NCI-H446 treated with DMSO at 0.1 percent for 48 hours (cell line): ENCODE measurements at regions not wholly inside any gene's neighbourhood (a gene's known extent, or its start where the extent isn't known, plus 50 kb on each side); places are given as distances from the start of the nearest gene placed in this dataset.
"Not testable (repeated sequence)": the region's sequence is repeated elsewhere in the genome, so short reads cannot be mapped to it uniquely, and the experiment has no call there.

ENCODE experiments used
- DNase-seq: peaks from one replicate; lab custom pipeline; 2025; lab: John Stamatoyannopoulos, UW

DNA sequence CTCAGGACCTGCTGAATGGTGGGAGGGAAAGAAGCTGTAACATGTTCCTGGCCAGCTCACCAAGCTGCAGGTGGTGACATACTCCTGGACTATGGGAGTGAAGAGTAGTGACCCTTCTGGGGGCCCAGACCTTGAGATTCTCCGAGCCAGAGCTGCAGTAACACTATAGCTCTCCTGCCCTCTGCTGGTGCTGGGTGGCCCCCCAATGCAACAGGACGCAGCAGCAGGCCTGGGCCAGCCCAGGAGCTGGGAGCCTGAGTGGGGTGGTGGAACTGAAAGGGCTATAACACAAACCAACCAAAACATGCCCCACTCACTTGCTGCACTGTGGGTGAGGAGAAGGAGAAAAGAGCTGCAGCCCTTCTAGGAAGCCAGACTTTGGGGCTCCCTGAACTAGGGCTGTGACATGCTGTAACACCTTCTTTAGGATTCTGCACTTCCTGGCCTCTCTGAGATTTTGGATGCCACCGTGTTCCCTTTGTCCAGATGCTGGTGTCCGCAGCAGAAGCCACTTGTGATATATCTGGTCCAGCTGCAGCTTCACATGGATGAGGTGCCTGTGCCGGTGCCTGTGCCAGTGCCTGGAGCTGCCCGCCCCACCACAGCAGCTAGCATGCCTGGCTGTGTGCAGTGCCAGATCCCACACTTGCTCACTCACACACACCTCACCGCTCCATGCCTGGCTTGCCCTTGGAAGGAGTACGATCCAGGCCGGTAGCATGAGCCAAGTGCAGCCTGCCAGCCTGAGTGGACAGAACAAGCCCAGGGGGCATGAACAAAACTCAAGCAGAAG, 636.8 kb upstream of the KCNMB2 start:
- no peak for DNase-seq

DNA sequence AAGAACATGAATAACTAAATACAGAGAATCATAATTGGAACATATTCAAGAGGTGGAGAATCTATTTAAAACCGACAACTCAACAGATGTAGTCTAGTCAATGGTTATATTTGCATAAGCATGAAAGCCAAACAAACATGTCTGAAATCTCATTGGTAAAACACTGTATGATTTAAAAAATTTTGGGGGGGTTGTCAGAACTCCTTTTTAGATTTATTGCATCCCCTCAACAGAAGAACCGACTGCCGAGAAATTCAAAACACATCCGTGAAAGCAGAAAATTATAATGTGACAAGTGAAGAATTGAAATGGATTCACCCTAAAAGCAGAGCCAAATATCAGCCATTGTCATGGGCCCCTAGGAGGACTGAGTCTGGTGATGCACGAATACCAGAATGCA, 633.4 kb upstream of the KCNMB2 start:
- no peak for DNase-seq

DNA sequence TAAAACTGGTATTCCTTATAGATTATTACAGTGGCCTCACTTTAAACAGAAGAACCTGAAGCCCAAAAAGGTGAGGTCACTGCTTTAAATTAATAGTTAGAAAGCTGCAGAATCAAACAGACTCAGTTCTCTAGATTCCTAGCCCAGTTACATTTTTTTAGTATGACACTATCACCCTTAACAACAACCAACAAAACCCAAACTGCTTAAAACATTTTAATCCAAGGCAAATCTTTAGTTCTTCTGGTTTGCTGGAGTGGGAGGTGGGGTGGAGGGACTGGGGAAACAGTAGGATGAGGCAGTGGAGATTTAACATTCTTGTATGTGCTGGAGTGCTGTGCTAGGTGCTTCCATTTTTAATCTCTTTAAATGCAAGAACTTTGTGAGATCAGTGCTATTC, 631.6 kb upstream of the KCNMB2 start:
- no peak for DNase-seq

DNA sequence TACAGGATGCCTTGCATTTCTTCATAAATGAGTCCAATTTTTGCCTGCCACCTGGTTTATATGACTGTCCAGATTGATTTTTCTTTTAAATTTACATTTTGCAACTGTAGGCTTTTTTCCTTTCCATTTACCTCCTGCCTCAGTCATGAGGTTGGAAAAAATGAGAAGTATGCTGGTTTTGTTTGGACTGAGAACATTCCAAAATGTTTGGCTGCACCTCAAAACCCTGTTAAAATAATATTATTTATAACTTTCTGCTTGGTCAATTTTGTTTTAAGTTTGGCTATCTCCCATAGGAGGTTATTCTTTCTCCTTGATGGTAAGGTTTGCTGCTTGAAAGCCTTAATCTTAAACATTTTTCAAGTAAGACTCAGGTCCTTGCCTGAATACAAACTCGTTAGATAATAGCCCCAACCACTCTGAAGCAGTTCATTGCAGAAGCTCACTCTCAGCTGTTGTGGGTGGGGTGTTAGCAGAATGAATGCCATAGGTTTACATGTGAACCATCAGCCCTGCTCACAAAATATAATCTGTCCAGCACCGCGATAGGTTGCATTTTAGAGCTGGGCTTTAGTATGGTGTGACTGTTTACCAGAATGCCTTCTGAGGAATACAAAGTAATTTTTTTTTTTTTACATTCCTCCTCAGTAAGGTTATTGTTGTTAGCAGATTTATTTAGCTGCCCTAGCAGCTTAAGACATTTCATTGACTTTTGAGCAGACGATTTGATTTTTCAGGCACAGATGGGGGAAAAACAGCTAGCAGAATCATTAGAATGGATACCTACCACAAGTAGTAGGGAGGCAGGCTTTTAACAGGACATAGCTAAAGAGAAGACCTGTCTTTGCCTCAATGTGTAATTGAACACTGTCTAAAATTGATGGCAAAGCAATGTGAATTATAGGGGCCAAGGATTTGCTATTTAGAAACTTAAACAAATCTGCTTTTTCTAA, 630.8 kb upstream of the KCNMB2 start:
- no peak for DNase-seq

DNA sequence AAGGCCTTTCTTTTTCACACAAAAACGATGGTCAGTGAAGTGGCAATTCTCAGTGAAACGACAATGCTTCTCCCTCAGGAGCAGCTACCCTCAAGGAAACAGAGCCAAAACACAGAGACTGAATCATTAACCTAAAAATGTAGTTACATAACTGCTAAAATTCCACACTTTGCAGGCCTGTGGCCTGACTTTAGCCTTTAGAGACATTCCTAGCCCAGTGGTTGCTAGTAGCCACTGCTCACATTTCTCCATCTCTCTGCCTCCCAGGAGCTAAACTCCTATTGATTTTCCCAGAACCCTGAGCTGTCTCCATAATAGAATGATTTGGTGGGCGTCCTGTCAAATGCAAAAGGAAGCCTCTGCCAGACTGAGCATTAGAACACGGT, 630.1 kb upstream of the KCNMB2 start:
- no peak for DNase-seq

DNA sequence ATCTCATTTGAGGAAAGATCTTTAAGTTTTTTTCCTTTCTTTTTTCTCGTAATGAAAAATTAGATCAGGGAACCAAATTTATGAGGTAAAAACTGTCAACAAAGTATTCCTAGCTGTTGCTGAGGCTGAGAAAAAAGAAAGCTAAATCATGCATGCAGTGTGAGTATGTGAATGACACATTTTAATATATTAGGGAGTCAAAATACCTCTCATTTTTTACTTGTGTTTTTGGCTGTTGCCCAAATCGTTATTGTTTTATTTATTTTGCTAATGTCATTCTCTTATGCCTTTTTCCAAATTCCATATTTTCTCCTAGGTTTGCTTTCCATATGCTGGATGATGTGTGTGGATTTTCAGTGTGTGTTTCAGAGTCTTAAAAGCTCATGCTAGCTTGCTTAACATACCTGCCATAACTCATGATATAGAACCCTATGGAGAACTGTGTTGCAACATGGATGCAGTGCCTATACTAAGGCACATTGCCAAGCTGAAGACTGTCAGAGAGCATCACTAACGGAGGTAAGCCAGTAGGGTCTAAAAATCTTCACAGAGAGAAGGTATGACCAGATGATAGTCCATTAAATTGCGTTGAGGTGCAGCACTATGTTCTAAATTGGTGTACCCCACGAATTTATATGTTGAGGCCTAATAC, 629.5 kb upstream of the KCNMB2 start:
- DNase-seq = no peak

DNA sequence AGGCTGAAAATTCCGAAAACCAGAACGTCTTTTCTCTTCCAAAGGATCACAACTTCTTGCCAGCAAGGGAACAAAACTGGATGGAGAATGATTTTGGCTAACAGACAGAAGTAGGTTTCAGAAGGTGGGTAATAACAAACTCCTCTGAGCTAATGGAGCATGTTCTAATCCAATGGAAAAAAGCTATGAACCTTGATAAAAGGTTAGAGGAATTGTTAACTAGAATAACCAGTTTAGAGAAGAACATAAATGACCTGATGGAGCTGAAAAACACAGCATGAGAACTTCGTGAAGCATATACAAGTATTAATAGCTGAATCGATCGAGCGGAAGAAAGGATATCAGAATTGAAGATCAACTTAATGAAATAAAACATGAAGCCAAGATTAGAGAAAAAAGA, 626.7 kb upstream of the KCNMB2 start:
- not testable (repeated sequence) for DNase-seq

DNA sequence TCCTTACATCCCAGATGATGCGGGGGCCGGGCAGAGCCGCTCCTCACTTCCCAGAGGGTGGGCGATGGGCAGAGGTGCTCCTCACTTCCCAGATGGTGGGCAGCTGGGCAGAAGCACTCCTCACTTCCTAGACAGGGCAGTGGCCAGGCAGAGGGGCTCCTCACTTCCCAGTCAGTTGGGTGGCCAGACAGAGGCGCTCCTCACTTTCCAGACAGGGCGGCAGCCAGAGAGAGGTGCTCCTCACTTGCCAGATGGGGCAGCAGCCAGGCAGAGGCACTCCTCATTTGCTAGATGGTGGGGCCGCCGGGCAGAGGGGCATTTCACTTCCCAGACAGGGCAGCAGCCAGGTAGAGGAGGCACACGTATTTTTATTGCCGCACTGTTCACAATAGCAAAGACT, 622.0 kb upstream of the KCNMB2 start:
- DNase-seq = no peak

DNA sequence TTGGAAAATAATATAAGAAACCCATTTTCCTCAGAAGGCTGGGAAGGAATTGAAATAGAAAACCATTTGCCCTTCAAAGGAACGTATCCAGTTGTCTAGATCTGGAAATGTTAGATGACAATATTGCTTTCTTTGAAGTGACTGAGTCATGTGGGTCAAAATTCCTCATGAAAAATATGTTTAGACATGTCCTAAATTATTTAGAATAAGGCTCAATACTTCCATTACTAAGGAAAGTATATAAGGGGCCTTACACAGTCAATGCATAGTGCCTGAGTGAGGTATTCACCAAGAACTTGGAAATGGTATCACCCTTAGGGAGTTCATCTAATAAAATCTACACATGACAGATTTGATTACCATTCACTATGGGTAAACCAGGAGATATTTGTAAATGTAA, 619.8 kb upstream of the KCNMB2 start:
- DNase-seq = no peak

DNA sequence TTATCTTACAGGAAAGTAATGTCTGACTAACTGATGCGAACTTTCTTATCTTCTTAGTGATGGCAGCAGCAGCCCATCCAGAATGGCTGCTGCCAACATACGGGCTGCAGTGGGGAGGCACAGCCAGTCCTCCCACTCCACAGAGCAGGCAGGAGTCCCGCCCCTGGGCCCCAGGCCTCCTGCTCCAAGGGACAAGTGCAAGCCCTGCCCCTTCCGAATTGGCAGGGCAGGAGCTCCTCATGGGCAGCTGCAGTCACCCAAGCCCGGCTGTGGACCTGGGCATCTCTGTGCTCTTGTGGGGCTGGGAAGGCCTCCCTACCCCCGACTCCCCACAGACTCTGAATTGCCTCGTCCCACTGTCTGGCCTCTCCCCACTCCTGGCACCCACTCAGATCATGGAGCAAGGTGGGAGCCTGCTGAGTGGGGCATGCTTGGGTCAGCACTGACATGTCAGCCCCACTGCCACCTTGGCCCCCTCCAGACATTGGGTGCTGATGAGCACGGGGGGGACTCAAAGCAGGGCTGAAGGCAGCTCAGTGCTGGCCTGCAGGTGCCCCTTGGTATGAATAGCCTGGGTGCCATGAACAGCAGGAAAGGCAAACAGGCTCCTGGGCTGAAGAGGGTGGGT, 618.9 kb upstream of the KCNMB2 start:
- no peak for DNase-seq

DNA sequence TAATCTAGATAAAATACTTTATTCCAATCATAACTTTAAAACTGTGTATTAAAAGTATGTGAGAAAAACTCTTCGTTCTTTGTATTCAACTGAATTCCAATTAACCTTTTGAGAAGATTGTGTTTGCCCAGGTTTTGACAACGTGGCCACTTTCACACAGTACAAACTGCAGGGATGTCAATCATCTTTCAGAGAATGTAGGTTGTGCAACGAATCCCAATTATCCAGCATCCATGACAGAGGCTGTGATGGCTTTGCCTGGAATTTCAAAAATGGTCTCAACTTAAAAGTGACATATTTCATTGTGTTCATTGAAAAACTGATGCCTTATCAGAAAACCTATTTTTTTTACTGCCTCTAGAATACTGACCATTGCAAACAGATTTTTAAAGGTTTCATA, 615.1 kb upstream of the KCNMB2 start:
- no peak for DNase-seq

DNA sequence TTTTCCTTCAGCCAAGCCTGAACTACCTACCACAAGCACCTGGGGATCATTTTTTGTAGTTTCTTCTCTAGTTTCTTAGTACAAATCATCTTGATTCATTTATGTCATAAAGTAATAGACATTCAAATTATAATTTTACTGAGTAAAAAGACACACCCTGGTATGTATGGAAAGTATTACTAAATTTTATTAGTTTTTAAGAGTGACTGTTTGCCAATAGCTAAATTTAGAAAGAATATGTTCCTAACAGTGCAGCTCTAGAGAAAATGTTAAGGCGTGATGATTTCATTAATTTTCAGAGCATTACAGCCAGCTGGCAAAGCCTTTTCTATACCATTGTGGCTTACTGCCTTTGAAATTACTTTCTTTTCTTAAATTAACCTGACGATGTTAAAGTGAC, 612.0 kb upstream of the KCNMB2 start:
- no peak for DNase-seq

DNA sequence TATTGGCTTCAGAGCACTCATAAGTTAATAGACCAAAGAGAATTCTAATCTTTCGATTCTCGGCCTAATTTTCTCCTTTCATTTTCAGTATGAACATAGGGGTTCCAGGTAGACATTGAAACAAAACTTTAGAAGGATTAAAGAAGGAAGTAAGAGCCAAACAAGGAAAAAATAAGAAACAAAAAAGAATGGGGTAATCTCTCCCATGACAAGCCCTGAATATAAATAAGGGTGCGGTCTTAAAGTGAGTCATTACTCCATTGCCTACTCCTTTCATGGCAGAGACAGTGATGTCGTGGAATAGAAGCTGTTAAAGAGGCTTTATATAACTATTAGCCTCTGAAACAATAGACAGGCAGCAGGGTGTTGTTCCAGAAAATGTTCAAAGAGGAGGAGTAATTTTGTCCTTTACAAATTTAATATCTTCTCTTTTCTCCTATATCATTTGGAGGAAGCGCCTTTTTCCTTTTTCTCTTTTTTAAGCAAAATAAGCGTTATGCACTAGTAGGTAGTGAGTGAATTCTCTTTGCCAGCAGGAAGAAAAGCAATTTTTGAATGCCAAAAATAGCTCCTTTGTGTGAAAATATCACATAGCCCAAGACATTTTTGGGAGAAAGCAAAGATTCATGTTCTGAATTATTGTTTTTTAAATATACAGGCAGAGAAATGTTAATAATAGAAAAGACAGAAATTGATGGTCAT, 607.9 kb upstream of the KCNMB2 start:
- no peak for DNase-seq

DNA sequence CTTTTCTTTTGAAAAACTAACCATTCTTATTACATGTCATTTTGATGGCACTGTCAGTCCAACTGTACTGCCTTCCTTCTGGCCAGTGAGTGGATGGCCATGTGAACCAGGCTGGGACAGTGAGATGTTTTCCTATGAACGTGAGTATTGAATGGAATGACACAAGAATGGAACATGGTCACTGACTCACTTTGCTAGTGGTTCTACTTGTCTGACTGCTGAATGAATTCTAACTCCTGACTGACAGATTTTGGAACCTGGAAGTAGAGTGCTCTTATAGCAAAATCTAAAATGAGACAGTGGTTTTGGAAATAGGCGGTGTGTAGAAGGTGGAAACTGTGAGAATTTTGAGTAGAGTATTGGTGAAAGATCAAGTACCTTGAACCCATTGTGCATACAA, 606.9 kb upstream of the KCNMB2 start:
- no peak for DNase-seq

DNA sequence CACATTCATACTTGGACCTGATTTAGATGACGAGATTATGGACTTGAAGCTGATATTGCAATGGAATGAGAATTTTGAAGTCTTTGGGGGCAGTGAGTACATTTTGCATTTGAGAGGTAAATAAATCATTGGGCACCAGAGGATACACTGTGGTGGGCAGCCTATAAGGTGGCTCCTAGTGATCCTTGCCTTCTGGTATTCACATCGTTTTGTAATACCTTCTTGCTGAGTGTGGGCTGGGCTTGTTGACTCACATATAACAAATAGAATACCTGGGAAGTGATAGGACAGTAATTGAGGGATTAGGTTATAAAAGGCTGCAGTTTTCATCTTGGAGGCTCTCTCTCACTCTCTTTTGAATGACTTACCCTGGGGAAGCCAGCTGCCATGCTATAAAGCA, 605.5 kb upstream of the KCNMB2 start:
- DNase-seq = no peak

DNA sequence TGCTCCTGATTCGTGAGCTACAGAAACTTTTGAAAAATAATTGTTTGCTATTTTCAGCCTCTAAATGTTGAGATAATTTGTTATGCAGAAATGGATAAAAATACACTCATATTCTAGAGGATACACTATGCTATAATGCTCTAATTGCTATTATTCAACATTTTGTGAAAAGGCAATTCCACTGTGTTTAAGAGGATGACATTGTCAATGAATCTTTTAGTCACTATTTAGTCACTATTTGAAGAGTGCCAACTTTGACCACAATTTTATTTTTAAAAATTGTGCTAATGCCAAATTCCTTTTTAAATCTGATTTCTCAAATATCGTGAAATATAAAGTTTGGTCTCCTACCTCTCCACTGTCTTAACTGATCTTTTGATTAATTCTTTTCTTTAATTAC, 604.9 kb upstream of the KCNMB2 start:
- no peak for DNase-seq

DNA sequence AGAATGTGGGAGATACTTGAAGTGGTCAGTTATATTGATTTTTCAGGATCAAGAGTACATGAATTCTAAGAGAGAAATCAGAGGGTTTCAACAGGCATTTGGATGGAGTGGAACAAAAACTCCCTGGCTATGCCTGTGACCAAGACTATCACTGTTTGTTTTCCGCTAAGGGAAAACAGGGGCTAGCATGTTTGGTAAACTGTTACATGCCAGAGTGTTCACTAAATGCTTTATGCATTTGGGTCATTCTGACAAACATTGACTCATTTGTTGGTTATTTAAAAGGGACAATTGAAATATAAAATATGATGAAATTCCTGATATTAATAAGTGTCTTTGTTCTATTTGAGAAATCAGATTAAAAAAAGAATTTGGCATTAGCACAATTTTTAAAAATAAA, 603.9 kb upstream of the KCNMB2 start:
- DNase-seq = no peak

DNA sequence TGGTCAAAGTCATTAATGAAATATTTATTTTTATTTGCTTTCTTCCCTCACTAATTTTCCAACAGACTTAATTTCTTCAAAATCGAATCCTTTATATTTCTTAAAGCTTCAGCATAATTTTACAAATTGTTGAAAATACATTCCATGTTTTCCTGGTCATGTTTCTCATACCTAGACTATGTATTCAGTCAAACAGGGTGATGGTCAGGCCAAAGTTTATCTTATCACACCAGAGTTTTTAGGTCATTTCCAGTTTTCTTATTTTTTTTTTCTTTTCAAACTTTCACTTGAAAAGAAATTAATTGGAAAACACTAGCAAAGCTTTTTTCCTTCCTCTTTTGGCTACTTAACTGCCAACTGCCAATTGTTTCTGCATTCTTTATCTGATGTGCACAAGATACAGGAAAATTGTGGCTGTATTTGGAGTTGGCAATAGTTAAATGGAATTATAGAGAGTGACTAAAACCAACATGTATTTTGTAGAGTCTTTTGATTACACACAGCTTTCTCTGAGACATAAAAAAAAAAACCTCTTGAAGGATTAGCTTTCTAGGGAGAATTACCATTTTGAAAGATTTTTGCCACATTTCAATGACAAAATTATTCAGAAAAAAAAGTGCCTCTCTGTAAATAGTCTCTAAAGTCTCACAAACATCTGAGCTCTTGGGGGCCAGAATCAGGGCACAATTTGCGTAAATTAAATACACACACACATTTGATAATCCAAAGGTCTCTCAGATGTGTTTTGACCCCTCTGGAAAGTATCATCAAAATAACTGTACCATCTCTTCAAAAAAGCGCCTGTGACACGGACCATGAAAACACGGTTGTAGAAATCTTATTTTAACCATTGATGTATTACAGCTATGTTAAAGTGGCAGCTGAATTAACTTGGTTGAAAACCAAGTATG, 603.2 kb upstream of the KCNMB2 start:
- DNase-seq = no peak

DNA sequence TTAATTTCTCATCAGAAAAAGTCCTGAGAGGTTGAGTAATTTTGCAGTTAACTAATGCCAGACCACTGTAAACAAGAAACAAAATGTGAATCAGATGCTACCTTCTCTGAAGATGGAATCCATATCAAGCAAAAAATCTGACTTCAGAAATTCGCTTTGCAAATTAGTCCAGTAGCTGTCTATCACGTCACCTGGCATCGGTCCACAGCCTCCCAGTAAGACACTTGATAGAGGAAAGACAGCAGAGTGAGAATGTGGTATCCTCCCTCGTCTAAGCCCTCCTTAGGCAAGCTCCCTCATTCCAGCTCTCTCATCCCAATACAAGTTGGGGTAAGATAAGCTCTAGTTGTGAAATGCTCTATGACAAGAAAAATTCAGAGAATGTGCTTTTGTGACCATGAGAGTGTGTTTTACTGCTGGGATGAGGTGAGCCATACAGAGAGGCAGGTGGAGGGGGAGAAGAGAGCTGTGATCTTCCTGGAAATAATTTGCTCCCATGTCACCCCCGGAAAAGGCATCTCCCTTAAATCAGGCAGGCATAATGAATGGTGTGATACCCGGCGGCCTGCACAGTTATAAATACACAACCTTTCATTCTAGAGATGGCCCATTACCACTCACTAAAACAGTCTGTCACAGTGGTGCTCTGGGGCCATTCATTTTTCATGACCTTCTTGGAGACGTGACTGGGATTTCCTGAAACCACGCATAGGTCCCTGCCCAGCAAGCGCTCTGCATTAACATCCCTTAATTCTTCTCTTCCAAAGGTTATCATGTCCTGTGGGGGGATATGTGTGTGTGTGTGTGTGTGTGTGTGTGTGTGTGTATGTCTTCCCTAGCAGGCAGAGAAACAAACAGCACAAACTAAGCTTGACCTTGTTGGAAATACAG, 602.0 kb upstream of the KCNMB2 start:
- peak; percentile 5 for DNase-seq

DNA sequence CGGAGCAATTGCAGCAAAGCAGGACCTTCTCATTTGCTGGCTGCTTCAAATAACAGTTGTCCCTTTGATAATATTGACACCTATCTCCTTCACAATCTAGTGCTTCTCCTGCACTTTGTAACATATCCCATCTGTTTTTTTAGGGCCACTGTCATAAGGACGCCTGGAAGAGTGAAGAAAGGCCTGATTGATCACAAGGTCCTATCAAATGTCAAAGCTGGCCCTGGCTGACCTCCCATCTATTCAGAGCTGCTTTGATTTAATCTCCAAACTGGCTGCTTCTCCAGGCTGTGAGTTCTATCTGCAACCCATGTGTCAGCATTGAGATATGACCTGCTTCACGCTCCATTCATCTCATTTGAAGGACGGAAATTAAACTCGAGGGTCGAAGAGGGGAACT, 601.2 kb upstream of the KCNMB2 start:
- no peak for DNase-seq
